OCI-LY7 (cell line): ENCODE measurements at regions not wholly inside any gene's neighbourhood (a gene's known extent, or its start where the extent isn't known, plus 50 kb on each side); places are given as distances from the start of the nearest gene placed in this dataset.

Experiments
- CTCF ChIP-seq: fragments of 200-600 bp; sonication (generic); conservative IDR thresholded peaks from 2 replicates; pipeline ENCODE4 v1.5.1; 2014; ENCODE audit warnings: mild to moderate bottlenecking, antibody characterized with exemption, low read length, moderate library complexity, mixed read lengths
- EZH2phosphoT487 ChIP-seq: fragments of 200-600 bp; sonication (generic); IDR thresholded peaks from 2 replicates; pipeline ENCODE4 v1.6.1; 2018; ENCODE audit warnings: low read depth, borderline replicate concordance, mild to moderate bottlenecking, mixed run types, antibody characterized with exemption, low read length, moderate library complexity, mixed read lengths

DNA sequence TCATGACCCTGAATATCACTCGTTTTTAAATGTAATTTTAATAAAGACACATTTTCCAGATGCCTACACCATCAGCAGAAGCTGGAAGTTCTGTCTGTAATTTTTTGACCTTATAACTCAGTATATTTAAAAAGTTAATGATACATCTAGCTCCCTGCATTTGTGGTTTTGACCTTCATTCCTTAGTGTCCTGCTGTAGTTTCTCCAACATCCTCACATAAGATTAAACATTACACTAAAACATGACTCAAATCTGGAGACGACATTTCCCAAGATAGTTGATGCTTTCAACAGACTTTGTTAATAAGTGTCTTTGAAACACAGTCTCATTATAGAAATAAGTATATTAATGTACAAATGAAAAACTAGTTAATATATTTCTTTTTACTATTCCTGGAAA, 363.1 kb downstream of the POM121L12 start:
- TF ChIP-seq CTCF, result no peak
- TF ChIP-seq EZH2phosphoT487, result no peak
